HCT116 (cell line): ENCODE measurements at regions not wholly inside any gene's neighbourhood (a gene's known extent, or its start where the extent isn't known, plus 50 kb on each side); places are given as distances from the start of the nearest gene placed in this dataset.

ENCODE experiments used
- ATAC-seq: fragments of 200-7000 bp; cut with Tn5 transposase; 2 replicates; pipeline ENCODE4 v1.9.1; 2020; ENCODE audit warnings: mild to moderate bottlenecking, moderate library complexity
- BruUV-seq: library from RNA; stranded (reverse); fragments of 400-500 nt; replicated peaks from 2 replicates; lab custom pipeline; 2021; lab: Mats Ljungman, UMichigan
- CTCF ChIA-PET: fragments of 300-600 bp; sonication (Branson Sonifier 250); formaldehyde crosslinking; loops from one replicate; lab custom pipeline; 2021; ENCODE audit warnings: antibody characterized with exemption; lab: Charles Lee
- POLR2A ChIA-PET: fragments of 300-600, 350-600 bp; sonication (Branson Sonifier 250); formaldehyde crosslinking; loops from one replicate; lab custom pipeline; 2021; ENCODE audit warnings: antibody characterized with exemption; lab: Charles Lee
- RAD21 ChIA-PET, 2 experiments: fragments of 300-600 bp; sonication (Branson Sonifier 250); formaldehyde crosslinking; loops; one replicate each; lab custom pipeline; 2023; ENCODE audit warnings: low total read pairs in 2 of 2; ENCODE audit not compliant: uncharacterized antibody in 2 of 2, unreplicated experiment in 2 of 2, low non-redundant PET in 1 of 2; lab: Charles Lee
- DNase-seq: peaks from one replicate; pipeline ENCODE4 v3.0.0-alpha.2; 2010; ENCODE audit warnings: low read depth, low spot score
- H2AFZ ChIP-seq: fragments of 200-600 bp; shearing (Covaris generic), sonication (generic); 2 replicates; pipeline ENCODE4 v1.6.1; 2017; ENCODE audit warnings: low read depth, mixed run types, mixed read lengths, antibody characterized with exemption, low read length; ENCODE audit not compliant: poor library complexity, severe bottlenecking
- H3K27ac ChIP-seq: 2 replicates; pipeline ENCODE4 v1.5.1; 2012; ENCODE audit warnings: low read depth, low read length
- H3K27me3 ChIP-seq: fragments of 200-600 bp; sonication (generic); 2 replicates; pipeline ENCODE4 v1.6.1; 2016; ENCODE audit warnings: mixed run types, low read length, mixed read lengths; ENCODE audit not compliant: insufficient read depth
- H3K36me3 ChIP-seq, 2 experiments: fragments of 200-500 bp in 1 of 2; fragments of 200-600 bp in 1 of 2; sonication (Bioruptor generic) in 1 of 2; sonication (generic) in 1 of 2; 2 replicates each; pipeline versions ENCODE4 v1.5.1 to v1.6.1; 2014 to 2016; ENCODE audit warnings: low read length in 2 of 2, inconsistent platforms in 1 of 2, mixed read lengths in 1 of 2, mixed run types in 1 of 2; ENCODE audit not compliant: insufficient read depth in 2 of 2, control insufficient read depth in 1 of 2
- H3K4me1 ChIP-seq, 2 experiments: fragments of 200-600 bp in 1 of 2; sonication (generic) in 1 of 2; 2 replicates each; pipeline versions ENCODE4 v1.5.1 to v1.6.1; 2012 to 2017; ENCODE audit warnings: low read length in 2 of 2, inconsistent platforms in 1 of 2, mild to moderate bottlenecking in 1 of 2, mixed read lengths in 1 of 2, mixed run types in 1 of 2, moderate library complexity in 1 of 2; ENCODE audit not compliant: insufficient read depth in 2 of 2, control insufficient read depth in 1 of 2
- H3K4me2 ChIP-seq: fragments of 200-600 bp; sonication (generic); 2 replicates; pipeline ENCODE4 v1.6.1; 2017; ENCODE audit warnings: mixed run types, low read length, mixed read lengths
- H3K4me3 ChIP-seq, 2 experiments: fragments of 200-600 bp in 1 of 2; sonication (generic) in 1 of 2; replicated peaks in 1 of 2; 2 replicates each; pipeline ENCODE4 v1.5.1; 2011 to 2016; ENCODE audit warnings: low read length in 2 of 2, control low read depth in 1 of 2, low read depth in 1 of 2, mild to moderate bottlenecking in 1 of 2, mixed read lengths in 1 of 2, mixed run types in 1 of 2
- H3K79me2 ChIP-seq: fragments of 200-600 bp; sonication (generic); 2 replicates; pipeline ENCODE4 v1.6.1; 2017; ENCODE audit warnings: mild to moderate bottlenecking, mixed run types, low read length, moderate library complexity, mixed read lengths; ENCODE audit not compliant: insufficient read depth
- H3K9ac ChIP-seq: fragments of 200-600 bp; sonication (generic); 2 replicates; pipeline ENCODE4 v1.6.1; 2016; ENCODE audit warnings: low read length, mixed read lengths
- H3K9me2 ChIP-seq: fragments of 200-600 bp; sonication (generic), shearing (Covaris generic); 2 replicates; pipeline ENCODE4 v1.6.1; 2017; ENCODE audit warnings: mixed run types, mild to moderate bottlenecking, moderate library complexity; ENCODE audit not compliant: insufficient read depth
- H3K9me3 ChIP-seq, 2 experiments: fragments of 200-500 bp in 1 of 2; fragments of 200-600 bp in 1 of 2; sonication (Bioruptor generic) in 1 of 2; sonication (generic) in 1 of 2; 2 replicates each; pipeline ENCODE4 v1.6.1; 2014 to 2017; ENCODE audit warnings: low read length in 2 of 2, mixed read lengths in 2 of 2, inconsistent platforms in 1 of 2, low read depth in 1 of 2, mild to moderate bottlenecking in 1 of 2, mixed run types in 1 of 2, moderate library complexity in 1 of 2; ENCODE audit not compliant: control insufficient read depth in 1 of 2, insufficient read depth in 1 of 2
- H4K20me1 ChIP-seq: fragments of 200-600 bp; sonication (generic), shearing (Covaris generic); 2 replicates; pipeline ENCODE4 v1.6.1; 2017; ENCODE audit warnings: mixed run types, mild to moderate bottlenecking, moderate library complexity; ENCODE audit not compliant: insufficient read depth
- CEBPB ChIP-seq: IDR thresholded peaks from 2 replicates; pipeline ENCODE4 v1.6.1; 2012; ENCODE audit warnings: low read depth
- EGR1 ChIP-seq: IDR thresholded peaks from 2 replicates; pipeline ENCODE4 v1.6.1; 2012; ENCODE audit warnings: low read depth
- MAX ChIP-seq: IDR thresholded peaks from 2 replicates; pipeline ENCODE4 v1.6.1; 2012
- POLR2AphosphoS5 ChIP-seq: IDR thresholded peaks from 2 replicates; pipeline ENCODE4 v1.6.1; 2011; ENCODE audit warnings: mild to moderate bottlenecking, low read depth, low read length, moderate library complexity
- RAD21 ChIP-seq: IDR thresholded peaks from 2 replicates; pipeline ENCODE4 v1.6.1; 2012; ENCODE audit warnings: low read depth, mild to moderate bottlenecking
- SRF ChIP-seq: IDR thresholded peaks from 2 replicates; pipeline ENCODE4 v1.6.1; 2012; ENCODE audit warnings: low read depth
- intact Hi-C: fragments of 100-400 bp; cut with micrococcal nuclease; formaldehyde crosslinking; loops from 2 replicates; pipeline ENCODE4 v1.10.0; 2022

GRCh38 chr6:119653329-119653728 is 303.8 kb upstream of the MAN1A1 start:
- no peak overlapping the region for H3K9ac ChIP-seq
- no peaks in the 10 kb centered on the region for H3K27me3 ChIP-seq
- DNase-seq (no peak), ATAC-seq (no peak)
- no peaks in the 10 kb centered on the region for H3K4me1 ChIP-seq
- no peak overlapping the region for H3K4me2 ChIP-seq
- intact Hi-C loops: no loop called here
- H3K4me3 ChIP-seq: no peak overlapping the region
- RAD21 ChIA-PET: no interaction called here
- H3K9me2 ChIP-seq: no peaks in the 10 kb centered on the region
- H3K9me3 ChIP-seq: no peaks in the 10 kb centered on the region
- H3K36me3 ChIP-seq: no peaks in the 10 kb centered on the region
- no peak overlapping the region for H3K27ac ChIP-seq
- POLR2A ChIA-PET: no interaction called here
- no peaks in the 10 kb centered on the region for H4K20me1 ChIP-seq
- no peak overlapping the region for H2AFZ ChIP-seq
- no peaks in the 10 kb centered on the region for H3K79me2 ChIP-seq
- TF ChIP-seq POLR2AphosphoS5: no peak
- no peak for TF ChIP-seq EGR1
- CTCF ChIA-PET: no interaction called here
- BruUV-seq: no TSS peak

GRCh38 chr6:119649531-119649930 is 300.0 kb upstream of the MAN1A1 start:
- intact Hi-C loops: no loop called here
- DNase-seq (no peak), ATAC-seq (no peak)
- no peaks in the 10 kb centered on the region for H3K79me2 ChIP-seq
- CTCF ChIA-PET: no interaction called here
- no peak overlapping the region for H3K27ac ChIP-seq
- POLR2A ChIA-PET: no interaction called here
- BruUV-seq: no TSS peak
- H3K9me2 ChIP-seq: no peaks in the 10 kb centered on the region
- H3K4me1 ChIP-seq: no peaks in the 10 kb centered on the region
- no peak overlapping the region for H2AFZ ChIP-seq
- no peaks in the 10 kb centered on the region for H3K27me3 ChIP-seq
- TF ChIP-seq RAD21: no peak
- TF ChIP-seq MAX: no peak
- no peak for TF ChIP-seq CEBPB
- no peak for TF ChIP-seq SRF
- H3K4me2 ChIP-seq: no peak overlapping the region
- H3K4me3 ChIP-seq: no peak overlapping the region
- no peaks in the 10 kb centered on the region for H3K36me3 ChIP-seq
- RAD21 ChIA-PET: no interaction called here
- H3K9me3 ChIP-seq: no peaks in the 10 kb centered on the region
- H4K20me1 ChIP-seq: no peaks in the 10 kb centered on the region
- no peak overlapping the region for H3K9ac ChIP-seq
